Left hindlimb (tissue), 1 donor: ENCODE measurements at regions not wholly inside any gene's neighbourhood (a gene's known extent, or its start where the extent isn't known, plus 50 kb on each side); places are given as distances from the start of the nearest gene placed in this dataset.
A peak's percentile ranks its signal among the peaks of the same experiment; 100 is the strongest.
"Not testable (repeated sequence)": the region's sequence is repeated elsewhere in the genome, so short reads cannot be mapped to it uniquely, and the experiment has no call there.

Source experiments
- DNase-seq: peaks from one replicate; pipeline ENCODE4 v3.0.0-alpha.2; 2018

DNA sequence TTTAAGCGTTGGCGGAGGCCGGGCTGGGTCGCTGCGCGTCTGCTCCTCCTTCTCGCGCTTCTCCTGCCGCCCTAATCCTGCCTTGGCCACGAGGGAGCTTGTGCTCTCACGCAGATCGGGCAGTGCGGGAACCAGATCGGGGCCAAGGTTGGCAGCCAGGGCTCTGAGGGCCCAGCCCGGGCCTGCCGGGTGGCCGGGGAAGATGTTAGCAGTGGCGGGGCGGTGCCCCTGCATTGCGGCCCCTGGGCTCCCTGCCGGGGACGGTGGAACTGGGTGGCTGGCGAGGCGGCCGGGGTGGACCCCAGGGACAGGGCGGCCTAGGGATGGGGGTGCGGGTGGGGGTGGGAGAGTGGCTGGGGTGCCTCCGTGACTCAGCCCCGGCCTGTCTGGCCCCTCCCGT, 297.4 kb downstream of the CACNA1B start:
- not testable (repeated sequence) for DNase-seq

DNA sequence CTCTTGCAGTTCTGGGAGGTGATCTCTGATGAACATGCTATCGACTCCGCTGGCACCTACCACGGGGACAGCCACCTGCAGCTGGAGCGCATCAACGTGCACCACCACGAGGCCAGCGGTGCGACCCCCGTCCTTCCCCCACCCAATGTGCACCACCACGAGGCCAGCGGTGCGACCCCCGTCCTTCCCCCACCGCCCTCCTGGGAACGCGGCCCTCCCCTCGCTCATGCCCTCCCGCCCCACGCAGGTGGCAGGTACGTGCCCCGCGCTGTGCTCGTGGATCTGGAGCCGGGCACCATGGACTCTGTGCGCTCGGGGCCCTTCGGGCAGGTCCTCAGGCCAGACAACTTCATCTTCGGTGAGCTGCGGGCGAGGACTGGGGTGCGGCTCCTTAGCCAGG, 297.8 kb downstream of the CACNA1B start:
- not testable (repeated sequence) for DNase-seq

DNA sequence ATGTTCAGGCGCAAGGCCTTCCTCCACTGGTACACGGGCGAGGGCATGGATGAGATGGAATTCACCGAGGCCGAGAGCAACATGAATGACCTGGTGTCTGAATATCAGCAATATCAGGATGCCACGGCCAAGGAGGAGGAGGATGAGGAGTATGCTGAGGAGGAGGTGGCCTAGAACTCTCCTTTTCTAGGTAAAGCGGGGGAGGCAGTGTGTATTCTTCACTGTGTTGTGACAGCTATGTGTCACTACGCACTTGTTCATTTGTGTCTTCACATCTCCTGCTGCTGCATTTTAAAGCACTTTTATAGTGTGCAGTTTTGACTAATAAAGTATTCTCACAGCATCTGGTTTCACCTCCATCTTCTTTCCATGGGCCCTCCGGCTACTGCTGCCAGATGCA, 299.5 kb downstream of the CACNA1B start:
- not testable (repeated sequence) for DNase-seq

DNA sequence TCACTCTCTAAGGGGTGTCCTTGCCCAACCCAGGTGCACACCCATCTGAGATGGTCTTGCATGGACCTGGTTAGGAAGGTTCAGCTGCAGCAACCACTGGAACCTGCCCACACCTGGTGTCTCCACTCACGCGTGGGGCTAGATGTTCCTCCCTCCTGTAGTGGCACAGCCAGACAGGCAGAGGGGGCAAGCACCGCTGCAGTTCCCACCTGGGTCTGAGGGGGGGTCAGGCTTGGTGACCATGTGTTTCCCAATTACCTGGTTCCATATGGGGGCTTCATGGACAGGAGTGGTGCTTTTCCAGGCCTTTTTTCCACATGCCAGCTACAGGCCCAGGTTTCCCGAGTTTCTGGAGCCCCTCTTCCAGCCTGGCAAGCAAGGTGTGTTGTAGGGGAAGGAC, 301.4 kb downstream of the CACNA1B start:
- DNase-seq, result not testable (repeated sequence)

DNA sequence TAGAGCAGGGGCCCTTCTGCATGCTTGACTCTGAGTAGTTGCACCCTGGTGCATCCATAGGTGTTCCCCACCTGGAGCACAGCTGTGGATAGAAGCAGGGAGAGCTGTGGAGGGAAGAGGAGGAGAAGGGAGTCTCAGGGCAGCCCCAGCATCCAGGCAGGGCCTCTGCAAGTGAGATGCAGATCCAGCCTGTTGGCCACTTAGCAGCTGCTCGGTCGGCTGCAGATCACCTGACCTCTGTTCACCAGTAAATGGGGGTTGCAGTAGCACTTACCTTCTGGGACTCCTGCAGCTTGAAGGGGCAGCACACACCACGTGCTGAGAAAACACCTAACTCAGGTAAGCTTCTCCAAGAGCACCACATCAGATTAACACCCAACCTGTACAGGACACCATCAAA, 302.1 kb downstream of the CACNA1B start:
- not testable (repeated sequence) for DNase-seq

DNA sequence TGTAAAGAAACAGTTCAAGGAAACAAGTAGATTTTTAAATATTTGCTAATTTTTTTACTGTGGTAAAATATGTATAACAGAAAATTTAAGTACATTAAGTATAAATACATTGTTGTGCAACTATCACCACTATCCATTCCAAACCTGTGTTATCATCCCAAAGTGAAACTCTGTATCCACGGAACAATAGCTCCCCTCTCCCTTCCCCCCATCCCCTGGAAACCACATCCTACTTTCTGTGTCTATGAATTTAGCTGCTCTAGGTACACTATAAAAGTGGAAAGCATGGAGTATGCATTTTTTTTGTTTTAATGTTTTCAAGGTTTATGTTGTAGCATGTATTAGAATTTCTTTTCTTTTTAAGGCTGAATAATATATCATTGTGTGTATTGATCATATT, 304.4 kb downstream of the CACNA1B start:
- not testable (repeated sequence) for DNase-seq

DNA sequence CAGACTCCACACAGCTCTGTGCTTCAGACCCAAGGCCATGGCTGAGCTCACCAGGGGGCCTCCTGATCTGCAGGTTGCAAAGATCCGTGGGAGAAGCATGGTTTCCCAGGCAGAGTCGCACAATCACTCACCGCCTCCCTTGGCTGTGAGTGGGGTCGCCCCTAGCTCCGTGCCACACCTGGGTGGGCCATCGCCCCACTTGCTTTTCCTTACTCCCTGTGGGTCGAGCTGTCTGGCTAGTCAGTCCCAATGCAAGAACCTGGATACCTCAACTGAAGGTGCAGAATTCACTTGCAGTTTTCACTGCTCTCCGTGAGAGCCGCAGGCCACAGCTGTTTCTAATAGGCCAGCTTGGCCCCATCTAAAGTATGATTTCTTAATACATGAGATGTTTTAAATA, 319.6 kb downstream of the CACNA1B start:
- not testable (repeated sequence) for DNase-seq

DNA sequence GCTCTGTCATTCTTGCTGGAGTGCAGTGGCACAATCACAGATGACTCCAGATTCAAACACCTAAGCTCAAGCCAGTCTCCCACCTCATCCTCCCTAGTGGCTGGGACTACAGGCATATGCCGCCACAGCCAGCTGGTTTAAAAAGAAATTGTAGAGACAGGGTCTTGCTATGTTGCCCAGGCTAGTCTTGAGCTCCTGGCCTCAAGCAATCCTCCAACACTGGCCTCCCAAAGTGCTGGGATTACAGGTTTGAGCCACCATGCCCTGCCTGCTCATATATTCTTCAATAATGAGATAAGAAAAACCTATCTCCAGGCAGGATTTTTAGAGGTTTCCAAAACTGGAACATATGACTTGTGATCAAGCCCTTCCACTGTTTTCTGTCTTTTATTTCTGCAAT, 321.4 kb downstream of the CACNA1B start:
- DNase-seq, result not testable (repeated sequence)

DNA sequence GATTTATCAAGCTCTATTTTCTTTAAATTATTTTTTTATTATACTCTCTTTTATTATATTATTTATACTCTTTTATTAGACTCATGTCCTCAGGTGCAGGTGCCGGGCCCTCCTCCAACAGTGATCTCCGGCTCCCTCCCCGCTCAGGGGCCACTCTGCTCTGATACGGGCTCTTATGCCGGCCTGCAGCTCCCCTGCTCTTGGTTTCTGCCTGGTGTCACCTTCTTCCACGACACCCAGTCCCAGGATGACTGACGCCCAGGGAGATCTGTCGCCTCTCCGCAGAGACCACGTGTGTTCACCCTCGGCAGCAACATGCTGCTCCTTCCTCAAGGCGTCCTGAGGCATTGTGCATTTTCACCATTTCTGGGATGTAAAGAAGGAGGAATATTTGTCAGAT, 322.3 kb downstream of the CACNA1B start:
- not testable (repeated sequence) for DNase-seq

DNA sequence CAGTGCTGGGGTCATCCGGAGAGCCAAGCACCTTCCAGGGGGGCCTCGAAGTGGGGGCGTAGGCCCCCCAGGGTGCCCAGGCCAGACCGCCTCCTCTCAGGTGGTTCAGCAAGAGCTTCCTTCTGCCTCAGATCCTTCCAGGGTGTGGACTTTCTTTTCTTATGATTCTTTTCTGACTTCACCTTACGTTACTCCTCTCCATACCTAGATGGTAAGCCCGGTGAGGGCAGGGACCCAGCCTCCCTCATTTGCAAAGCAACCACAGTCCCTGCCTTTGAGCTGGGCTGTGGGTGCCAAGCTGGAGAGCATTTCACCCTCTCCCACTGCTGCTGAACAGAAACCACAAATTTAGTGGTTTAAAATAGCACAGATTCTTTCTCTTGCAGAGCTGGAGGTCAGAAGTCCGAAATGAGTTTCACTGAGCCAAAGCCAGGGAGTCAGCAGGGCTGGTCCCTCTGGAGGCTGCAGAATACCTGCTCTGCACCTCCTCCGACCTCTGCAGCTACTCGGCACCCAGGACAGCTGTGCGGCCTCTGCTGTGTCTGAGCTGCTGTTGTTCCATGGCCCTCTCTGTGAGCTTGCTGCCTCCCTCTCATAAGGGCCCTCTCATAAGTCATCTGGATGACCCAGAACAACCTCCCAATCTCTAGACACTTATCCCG, 323.0 kb downstream of the CACNA1B start:
- DNase-seq, result not testable (repeated sequence)

DNA sequence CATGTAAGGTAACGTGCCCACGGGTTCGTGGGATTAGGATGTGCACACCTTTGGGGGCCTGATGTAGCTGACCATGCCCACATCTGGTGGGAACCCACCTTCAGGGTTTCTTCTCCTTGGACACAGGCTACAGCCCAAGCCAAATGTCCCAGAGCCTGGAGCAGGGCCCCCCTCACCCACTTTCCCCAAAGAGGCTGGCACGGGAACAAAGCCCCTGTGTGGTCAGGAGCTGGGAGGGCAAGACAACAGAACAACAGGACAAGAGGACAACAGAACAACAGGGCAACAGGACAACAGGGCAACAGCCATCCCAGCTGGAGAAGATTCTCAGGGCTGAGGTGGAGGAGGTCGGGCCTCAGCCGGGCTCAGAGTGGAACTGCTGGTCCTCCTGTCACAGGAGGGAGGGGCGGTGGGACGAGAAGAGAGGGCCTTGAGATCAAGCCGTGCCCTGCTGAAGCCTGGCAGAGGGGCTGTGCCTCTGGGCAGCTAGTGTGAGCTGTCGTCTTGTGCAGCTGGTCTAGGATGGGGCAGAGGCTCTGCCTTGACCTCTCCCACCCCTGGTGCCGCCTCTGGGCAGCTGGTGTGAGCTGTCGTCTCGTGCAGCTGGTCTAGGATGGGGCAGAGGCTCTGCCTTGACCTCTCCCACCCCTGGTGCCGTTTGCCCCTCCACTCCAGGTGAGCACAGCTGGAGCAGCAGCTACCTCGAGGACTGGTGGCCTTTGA, 323.7 kb downstream of the CACNA1B start:
- DNase-seq, result not testable (repeated sequence)

DNA sequence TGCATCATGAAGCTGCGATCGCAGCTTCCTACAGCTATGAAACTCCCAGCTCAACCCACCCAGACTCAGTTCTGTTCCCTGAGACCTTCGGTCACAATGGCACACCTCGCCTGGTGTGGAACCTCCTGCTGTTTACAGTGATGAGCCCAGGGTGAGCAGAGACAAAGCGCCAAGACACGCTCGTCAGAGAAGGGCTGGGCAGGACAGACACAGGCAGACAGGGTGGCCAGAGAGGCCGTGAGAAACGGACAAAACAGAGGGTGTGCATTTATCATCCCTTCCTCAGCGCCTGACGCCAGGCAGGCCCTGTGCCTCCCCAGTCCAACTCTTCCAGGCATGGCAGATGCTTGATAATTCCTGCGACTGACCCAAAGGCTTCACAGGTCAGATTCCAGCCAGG, 324.5 kb downstream of the CACNA1B start:
- DNase-seq, result not testable (repeated sequence)

DNA sequence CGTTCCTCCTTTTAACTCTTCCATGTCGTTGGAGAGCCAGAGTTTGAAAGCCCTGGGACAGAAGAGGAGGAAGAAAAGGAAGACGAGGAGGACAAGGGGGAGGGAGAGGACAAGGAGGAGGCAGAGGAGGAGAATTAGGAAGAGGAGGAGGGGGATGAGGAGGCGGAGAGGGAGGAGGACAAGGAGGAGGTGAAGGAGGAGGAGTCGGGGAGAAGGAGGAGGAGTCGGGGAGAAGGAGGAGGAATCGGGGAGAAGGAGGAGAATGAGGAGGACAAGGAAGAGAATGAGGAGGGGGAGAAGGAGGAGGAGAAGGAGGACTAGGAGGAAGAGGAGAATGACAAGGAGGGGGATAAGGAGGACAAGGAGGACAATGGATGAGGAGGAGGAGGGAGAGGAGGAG, 325.7 kb downstream of the CACNA1B start:
- not testable (repeated sequence) for DNase-seq

DNA sequence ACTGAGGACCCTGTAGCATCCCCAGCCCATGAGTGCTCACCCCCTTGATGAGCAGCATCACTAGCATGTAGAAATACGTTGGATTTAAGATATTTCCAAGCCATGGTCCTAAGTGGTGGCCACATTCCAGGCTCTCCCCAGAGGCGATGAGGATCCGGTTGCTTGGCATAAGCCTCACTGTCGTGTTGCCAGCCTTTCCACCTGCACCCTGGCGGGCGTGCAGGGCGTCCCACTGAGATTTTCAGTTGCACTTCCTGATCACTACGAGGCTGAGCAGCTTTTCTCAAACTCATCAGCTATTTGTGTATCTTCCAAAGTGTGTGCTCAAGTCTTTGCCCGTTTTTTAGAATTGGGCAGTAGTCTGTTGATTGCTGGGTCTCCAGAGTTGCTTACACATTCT, 326.3 kb downstream of the CACNA1B start:
- not testable (repeated sequence) for DNase-seq

DNA sequence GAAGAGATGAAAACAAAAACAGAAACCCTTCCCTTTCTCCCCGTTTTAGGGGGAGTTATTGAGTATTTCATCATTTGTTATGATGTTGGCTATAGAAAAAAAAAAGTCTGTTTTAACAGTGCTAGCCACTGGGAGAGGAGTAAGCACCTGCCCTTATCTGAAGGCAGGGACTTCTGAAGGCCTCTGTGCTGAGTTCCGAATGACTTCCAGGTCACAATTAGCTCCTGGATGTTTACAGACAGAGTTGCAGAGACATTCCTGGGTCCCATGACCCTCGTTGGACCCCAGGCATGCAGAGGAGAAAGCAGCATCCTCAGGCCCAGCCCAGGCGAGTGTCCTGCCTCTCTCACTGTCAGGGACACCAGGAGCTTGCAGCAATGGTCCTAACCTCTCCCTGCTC, 328.5 kb downstream of the CACNA1B start:
- not testable (repeated sequence) for DNase-seq

DNA sequence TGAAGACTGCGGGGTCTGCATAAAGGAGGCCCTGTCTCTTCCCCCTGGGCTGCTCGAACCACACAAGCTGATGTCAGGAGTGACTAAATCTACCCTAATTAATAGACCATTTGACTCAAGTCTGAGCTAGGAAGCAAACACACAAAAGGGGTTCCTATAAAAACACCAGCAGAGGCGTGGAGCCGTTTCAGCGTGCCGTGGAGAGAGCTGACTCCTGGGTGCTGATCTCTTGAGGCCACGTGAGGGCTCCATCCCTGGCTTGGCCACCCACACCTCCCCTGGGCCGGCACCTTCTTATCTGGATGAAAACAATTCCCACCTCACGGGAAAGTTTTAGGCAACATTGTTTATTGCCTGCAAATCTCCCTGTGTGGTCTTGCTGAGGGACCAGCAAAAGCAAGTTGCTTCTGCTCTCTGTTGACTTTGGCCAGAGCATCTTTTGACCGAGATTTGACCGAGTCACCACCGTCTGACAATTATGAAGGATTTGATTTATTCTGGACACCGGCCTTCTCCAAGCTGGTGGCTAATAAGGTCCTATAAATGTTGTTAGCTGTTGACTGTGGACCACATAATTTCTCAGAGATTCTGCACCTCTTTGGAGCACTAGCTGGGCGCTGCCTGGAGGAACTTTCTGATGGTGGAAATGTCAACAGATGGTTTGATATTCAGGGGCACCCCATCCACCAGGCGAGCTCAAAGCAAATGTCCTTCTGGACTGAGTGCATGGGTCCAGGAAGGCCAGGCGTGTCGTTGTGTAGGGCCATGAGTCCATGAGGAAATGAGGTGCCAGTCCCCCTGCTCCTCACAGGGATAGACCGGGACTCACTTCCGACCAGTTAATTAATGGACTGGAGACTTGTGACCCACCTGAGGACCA, 330.0 kb downstream of the CACNA1B start:
- not testable (repeated sequence) for DNase-seq

DNA sequence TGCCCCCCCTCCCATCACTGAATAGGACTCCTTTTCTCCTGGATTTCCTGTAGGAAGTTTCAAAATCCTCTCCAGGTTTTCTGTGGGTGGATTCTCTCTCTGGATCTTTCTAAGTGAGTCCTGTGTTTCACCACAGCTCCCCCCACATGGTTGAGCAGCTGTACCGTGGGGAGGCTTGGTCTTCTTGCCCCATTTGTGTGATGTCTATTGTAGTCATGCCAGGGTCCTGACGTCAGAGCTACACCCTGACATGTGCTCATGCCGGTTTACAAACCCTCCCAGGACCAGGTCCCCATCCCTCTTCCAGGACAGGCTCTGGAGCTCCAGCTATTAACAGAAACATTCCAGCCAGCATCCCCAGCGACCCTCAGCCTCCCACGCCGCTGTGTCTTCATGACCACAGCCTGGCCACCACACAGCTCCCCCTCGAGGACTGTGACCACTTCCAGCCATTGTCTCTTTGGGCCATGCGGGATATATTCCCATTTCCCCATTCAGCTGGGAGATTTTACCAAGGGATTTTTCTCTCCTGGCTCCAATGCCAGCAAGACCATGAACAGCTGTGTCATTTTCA, 331.6 kb downstream of the CACNA1B start:
- not testable (repeated sequence) for DNase-seq

DNA sequence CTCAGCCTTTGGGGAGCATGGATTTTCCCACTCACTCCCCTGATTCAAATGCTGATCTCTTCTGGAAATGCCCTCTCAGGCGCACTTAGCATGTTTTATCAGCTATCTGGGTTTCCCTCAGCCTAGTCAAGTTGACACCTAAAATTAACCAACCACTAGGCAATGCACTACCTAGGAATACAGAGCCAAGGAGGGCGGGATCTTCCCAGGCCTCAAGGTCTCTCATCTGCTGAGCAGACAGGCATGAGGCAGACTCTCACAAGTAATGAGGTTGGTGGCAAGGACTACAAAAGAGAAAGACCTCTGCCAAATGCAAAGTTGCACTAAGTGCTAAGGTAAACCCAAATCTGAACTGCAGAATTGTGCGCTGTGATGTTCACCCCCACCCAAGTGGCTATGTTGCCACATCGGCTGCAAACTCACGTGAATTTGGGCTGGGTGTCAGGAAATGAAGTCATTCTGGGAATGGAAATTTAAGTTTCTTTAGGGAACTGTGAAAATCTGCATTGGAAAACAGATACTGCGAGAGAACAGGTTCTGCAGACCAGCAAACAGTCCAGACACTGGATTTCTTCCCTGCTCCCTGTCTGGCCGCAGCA, 332.9 kb downstream of the CACNA1B start:
- DNase-seq, result peak; percentile 23

DNA sequence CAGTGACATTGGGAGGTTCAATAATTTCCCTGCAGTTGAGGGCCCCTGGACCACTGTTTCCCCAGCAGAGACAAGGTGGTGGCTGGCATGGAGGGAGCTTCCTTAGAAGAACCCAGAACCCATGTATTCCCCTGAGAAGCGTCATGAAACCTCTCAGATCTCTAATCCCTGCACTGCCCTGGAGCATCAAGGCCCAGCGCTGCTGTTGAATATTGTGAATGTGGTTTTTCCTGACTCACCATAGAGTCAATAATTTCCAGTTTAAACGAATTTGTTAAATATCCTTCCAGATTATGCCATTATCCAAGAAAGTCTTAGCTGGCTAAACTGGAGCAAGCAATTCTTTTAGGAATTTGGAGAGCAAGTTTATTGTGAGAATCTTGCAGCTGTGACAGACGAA, 333.5 kb downstream of the CACNA1B start:
- DNase-seq, result not testable (repeated sequence)

DNA sequence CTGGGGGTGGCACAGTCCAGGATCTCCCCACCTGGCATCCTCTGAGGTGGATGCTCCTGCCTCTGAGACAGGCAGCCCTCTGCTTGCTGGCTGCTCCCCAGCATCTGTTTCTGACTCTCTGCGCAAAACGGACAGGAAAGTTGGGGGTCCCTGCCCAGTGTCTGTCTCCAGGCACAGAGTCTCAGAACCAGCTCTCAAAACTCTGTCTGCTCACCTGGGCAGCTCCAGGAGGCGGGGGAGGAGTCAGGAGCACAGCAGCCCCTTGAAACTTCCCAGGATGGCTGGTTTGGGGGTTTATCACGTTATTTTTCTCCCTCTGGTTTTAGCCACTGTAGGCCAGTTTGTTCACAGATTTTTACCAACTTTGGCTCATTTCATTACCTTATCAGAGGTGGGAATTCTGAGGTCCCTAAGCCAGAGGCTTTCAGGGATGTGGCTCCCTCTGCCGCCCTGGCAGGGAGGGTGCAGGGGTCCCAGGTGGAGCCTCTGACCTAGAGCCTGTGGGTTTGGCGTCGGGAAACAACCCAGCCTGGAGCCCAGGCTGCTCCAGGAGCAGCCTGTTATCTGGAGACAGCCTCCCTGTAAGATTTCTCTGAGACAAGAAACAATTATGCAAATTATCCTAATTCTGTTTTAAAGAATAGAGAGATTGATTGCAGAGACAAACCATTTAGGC, 334.1 kb downstream of the CACNA1B start:
- not testable (repeated sequence) for DNase-seq

DNA sequence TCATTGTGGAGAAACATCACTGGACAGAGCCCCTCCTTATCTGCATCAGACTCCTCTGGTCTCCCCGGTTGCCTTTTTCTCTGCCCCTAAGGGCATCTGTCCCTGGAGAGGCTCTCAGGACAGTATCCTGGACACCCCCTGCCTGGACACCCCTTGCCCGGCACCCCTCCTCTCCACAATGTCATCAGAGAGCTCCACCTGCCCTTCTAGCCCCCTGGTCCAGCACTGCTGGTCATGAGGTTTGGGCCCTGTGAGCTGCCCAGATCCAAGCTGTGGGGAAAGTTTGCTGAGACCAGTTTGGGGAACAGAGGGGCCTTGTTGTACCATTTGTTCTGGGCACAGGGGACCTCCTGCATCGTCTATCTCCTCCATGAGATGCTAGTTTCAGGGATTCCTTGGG, 335.2 kb downstream of the CACNA1B start:
- not testable (repeated sequence) for DNase-seq

DNA sequence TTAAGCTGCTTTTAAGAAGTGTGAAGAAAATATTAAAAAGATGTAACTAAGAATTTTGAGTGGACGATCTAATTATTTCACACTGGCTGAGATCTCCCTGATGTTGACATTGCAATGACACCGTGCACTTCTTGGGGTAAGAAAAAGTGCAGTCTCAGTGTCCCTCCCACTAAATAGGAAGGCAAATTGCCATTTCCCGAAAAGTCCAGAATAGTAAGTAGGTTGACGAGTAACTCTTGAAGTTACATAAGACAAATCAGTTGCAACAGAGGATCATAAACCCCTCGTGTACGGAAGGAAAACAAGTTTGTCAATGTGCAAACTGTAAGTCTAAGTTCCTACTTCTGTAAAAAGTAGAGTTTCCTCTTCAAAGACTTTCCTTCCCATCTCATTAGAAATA, 336.2 kb downstream of the CACNA1B start:
- DNase-seq, result not testable (repeated sequence)
